ENCODE measurements at regions not wholly inside any gene's neighbourhood (a gene's known extent, or its start where the extent isn't known, plus 50 kb on each side); places are given as distances from the start of the nearest gene placed in this dataset.

- no peak overlapping the region for H3K27ac Mint-ChIP-seq
- Histone ChIP-seq H3K9ac (ENCODE audit: low read length) (no peak overlapping the region), H3K9me3 (ENCODE audit: control extremely low read depth in 1 of 3, control insufficient read depth in 2 of 3, insufficient read depth in 1 of 3, low read length in 2 of 3) (peaks cover 1 to 9% (median 9%) of the 10 kb centered on the region in 3 donors), H3K36me3 (replicated peaks in 1 of 2; ENCODE audit: control extremely low read depth in 1 of 2, control insufficient read depth in 1 of 2, extremely low read depth in 1 of 2, insufficient read depth in 2 of 2, low read length in 1 of 2) (no peaks in the 10 kb centered on the region), H3K4me2 (replicated peaks; ENCODE audit: low read depth, low read length, poor library complexity, severe bottlenecking) (peak overlapping the region; percentile 28), H4K20me1 (ENCODE audit: control insufficient read depth, insufficient read depth, low read length, poor library complexity, severe bottlenecking) (no peaks in the 10 kb centered on the region), H3K27me3 (replicated peaks in 1 of 4; ENCODE audit: control extremely low read depth in 1 of 4, control insufficient read depth in 3 of 4, insufficient read depth in 4 of 4, low read length in 3 of 4) (peaks cover 0 to 43% (median 31%) of the 10 kb centered on the region in 4 experiments), H3K27ac (ENCODE audit: low read length in 2 of 2) (no peak overlapping the region), H2AFZ (ENCODE audit: insufficient read depth, low read depth, low read length, poor library complexity, severe bottlenecking) (no peak overlapping the region), H3K4me1 (ENCODE audit: control insufficient read depth in 2 of 2, insufficient read depth in 2 of 2, low read length in 2 of 2) (peaks cover 19 to 24% of the 10 kb centered on the region in 2 donors), H3K4me3 (ENCODE audit: control extremely low read depth in 1 of 5, extremely low read depth in 1 of 5, insufficient read depth in 1 of 5, low read depth in 2 of 5, low read length in 4 of 5) (no peak overlapping the region), H3K79me2 (ENCODE audit: control insufficient read depth, insufficient read depth, low read length) (no peaks in the 10 kb centered on the region)
- no peak for TF ChIP-seq CTCF (IDR thresholded peaks at IDR 0.05)
- no peak for TF ChIP-seq EZH2 (IDR thresholded peaks at IDR 0.05; ENCODE audit: borderline replicate concordance, insufficient read depth, low read depth, low read length, poor library complexity, severe bottlenecking)
- CTCF ChIA-PET, result no interaction called here
- intact Hi-C loops (cut with micrococcal nuclease), result no loop called here
- peaks cover 3% of the 10 kb centered on the region for H3K9me3 Mint-ChIP-seq (ENCODE audit: insufficient read depth)
- H3K4me1 Mint-ChIP-seq, result peaks cover 22% of the 10 kb centered on the region
- WGBS (ENCODE audit: insufficient coverage), result 0% methylated on average over 1 of the region's 7 CpGs
- POLR2A ChIA-PET, result interaction anchor here (0.6 kb wide), 1 partner anchor 139 kb away, joined by 3 read pairs; no protein-coding TSS in a partner anchor
- DNase-seq (peak; percentile 32), ATAC-seq (ENCODE audit: low read depth) (no peak)
- H3K27me3 Mint-ChIP-seq, result peaks cover 52% of the 10 kb centered on the region
- peak overlapping the region; percentile 30 for H3K4me3 Mint-ChIP-seq
These were observed 72.3 kb upstream of the RFC3 start for GRCh38 chr13:33745370-33746324.

GRCh38 chr13:33746867-33747266 lies 71.1 kb upstream of the RFC3 start:
- no peak overlapping the region for H3K4me3 Mint-ChIP-seq
- no peak for DNase-seq

More at GRCh38 chr13:33746867-33747266, 71.1 kb upstream of the RFC3 start:
- H3K27ac ChIP-seq (ENCODE audit: low read length in 2 of 2), result no peak overlapping the region
- peaks cover 19 to 24% of the 10 kb centered on the region in 2 donors for H3K4me1 ChIP-seq (ENCODE audit: control insufficient read depth in 2 of 2, insufficient read depth in 2 of 2, low read length in 2 of 2)
- POLR2A ChIA-PET, result interaction anchor here (0.6 kb wide), 1 partner anchor 140 kb away, joined by 3 read pairs; no protein-coding TSS in a partner anchor
- H3K4me3 ChIP-seq (ENCODE audit: control extremely low read depth in 1 of 5, extremely low read depth in 1 of 5, insufficient read depth in 1 of 5, low read depth in 2 of 5, low read length in 4 of 5), result no peak overlapping the region
- no peak for ATAC-seq (ENCODE audit: low read depth)
- no peak overlapping the region for H3K9ac ChIP-seq (ENCODE audit: low read length)
- WGBS (ENCODE audit: insufficient coverage), result no CpG with 5 or more reads among the region's 2 CpGs
- peaks cover 22% of the 10 kb centered on the region for H3K4me1 Mint-ChIP-seq
- intact Hi-C loops (cut with micrococcal nuclease), result no loop called here
- no peak overlapping the region for H2AFZ ChIP-seq (ENCODE audit: insufficient read depth, low read depth, low read length, poor library complexity, severe bottlenecking)
- H3K27me3 ChIP-seq (replicated peaks in 1 of 4; ENCODE audit: control extremely low read depth in 1 of 4, control insufficient read depth in 3 of 4, insufficient read depth in 4 of 4, low read length in 3 of 4), result peaks cover 0 to 35% (median 22%) of the 10 kb centered on the region in 4 experiments
- H3K9me3 ChIP-seq (ENCODE audit: control extremely low read depth in 1 of 3, control insufficient read depth in 2 of 3, insufficient read depth in 1 of 3, low read length in 2 of 3), result peaks cover 1 to 9% (median 9%) of the 10 kb centered on the region in 3 donors
- no peak for TF ChIP-seq EZH2 (IDR thresholded peaks at IDR 0.05; ENCODE audit: borderline replicate concordance, insufficient read depth, low read depth, low read length, poor library complexity, severe bottlenecking)
- no peak for TF ChIP-seq CTCF (IDR thresholded peaks at IDR 0.05)
- H3K27me3 Mint-ChIP-seq, result peaks cover 41% of the 10 kb centered on the region
- H3K4me2 ChIP-seq (replicated peaks; ENCODE audit: low read depth, low read length, poor library complexity, severe bottlenecking), result no peak overlapping the region
- CTCF ChIA-PET, result no interaction called here
- H3K79me2 ChIP-seq (ENCODE audit: control insufficient read depth, insufficient read depth, low read length), result no peaks in the 10 kb centered on the region
- no peaks in the 10 kb centered on the region for H3K36me3 ChIP-seq (replicated peaks in 1 of 2; ENCODE audit: control extremely low read depth in 1 of 2, control insufficient read depth in 1 of 2, extremely low read depth in 1 of 2, insufficient read depth in 2 of 2, low read length in 1 of 2)
- no peak overlapping the region for H3K27ac Mint-ChIP-seq
- H3K9me3 Mint-ChIP-seq (ENCODE audit: insufficient read depth), result peaks cover under 1% of the 10 kb centered on the region
- H4K20me1 ChIP-seq (ENCODE audit: control insufficient read depth, insufficient read depth, low read length, poor library complexity, severe bottlenecking), result no peaks in the 10 kb centered on the region

Measured in B cell (primary cell).